K562 (cell line): ENCODE measurements at regions not wholly inside any gene's neighbourhood (a gene's known extent, or its start where the extent isn't known, plus 50 kb on each side); places are given as distances from the start of the nearest gene placed in this dataset.

ENCODE experiments used
- HNRNPL ChIP-seq: fragments of 200-400 bp; formaldehyde crosslinking; IDR thresholded peaks from 2 replicates; pipeline ENCODE4 v1.6.1; 2017; ENCODE audit warnings: low read depth, mild to moderate bottlenecking, low read length
- JUN ChIP-seq, 2 experiments: sonication (generic) in 1 of 2; formaldehyde crosslinking in 1 of 2; IDR thresholded peaks; 2 replicates each; pipeline versions ENCODE4 v1.6.1 to v1.8.0; 2012 to 2022; ENCODE audit warnings: borderline replicate concordance in 2 of 2, mild to moderate bottlenecking in 2 of 2, improper control_type of control experiment in 1 of 2, low read depth in 1 of 2, low read length in 1 of 2, missing genetic modification reagents in 1 of 2
- POLR2AphosphoS5 ChIP-seq: IDR thresholded peaks from 2 replicates; pipeline ENCODE4 v1.6.1; 2011; ENCODE audit warnings: mild to moderate bottlenecking, low read depth, low read length, moderate library complexity; ENCODE audit not compliant: control insufficient read depth, insufficient read depth
- RB1 ChIP-seq: fragments of 450-650 bp; IDR thresholded peaks from 2 replicates; pipeline ENCODE4 v1.6.1; 2017; ENCODE audit warnings: low read depth, mild to moderate bottlenecking
- RFX5 ChIP-seq: IDR thresholded peaks from 2 replicates; pipeline ENCODE4 v1.6.1; 2011; ENCODE audit warnings: low read depth, mild to moderate bottlenecking, improper control_type of control experiment, low read length
- SUPT5H ChIP-seq: fragments of 450-650 bp; IDR thresholded peaks from 2 replicates; pipeline ENCODE4 v1.6.1; 2016
- ZNF121 ChIP-seq: sonication (generic); formaldehyde crosslinking; conservative IDR thresholded peaks from 2 replicates; pipeline ENCODE4 v1.8.0; 2022; ENCODE audit warnings: missing genetic modification reagents
- TF ChIP-seq, protein P1 (sequence below), 3 experiments: IDR thresholded peaks in 2 of 3; conservative IDR thresholded peaks in 1 of 3; 2 replicates each; pipeline ENCODE4 v1.5.1; 2011 to 2012; ENCODE audit warnings: low read length in 3 of 3, mild to moderate bottlenecking in 3 of 3, control low read depth in 2 of 3, improper control_type of control experiment in 1 of 3, inconsistent platforms in 1 of 3, low read depth in 1 of 3, mixed read lengths in 1 of 3, moderate library complexity in 1 of 3; ENCODE audit not compliant: insufficient read depth in 2 of 3

DNA sequence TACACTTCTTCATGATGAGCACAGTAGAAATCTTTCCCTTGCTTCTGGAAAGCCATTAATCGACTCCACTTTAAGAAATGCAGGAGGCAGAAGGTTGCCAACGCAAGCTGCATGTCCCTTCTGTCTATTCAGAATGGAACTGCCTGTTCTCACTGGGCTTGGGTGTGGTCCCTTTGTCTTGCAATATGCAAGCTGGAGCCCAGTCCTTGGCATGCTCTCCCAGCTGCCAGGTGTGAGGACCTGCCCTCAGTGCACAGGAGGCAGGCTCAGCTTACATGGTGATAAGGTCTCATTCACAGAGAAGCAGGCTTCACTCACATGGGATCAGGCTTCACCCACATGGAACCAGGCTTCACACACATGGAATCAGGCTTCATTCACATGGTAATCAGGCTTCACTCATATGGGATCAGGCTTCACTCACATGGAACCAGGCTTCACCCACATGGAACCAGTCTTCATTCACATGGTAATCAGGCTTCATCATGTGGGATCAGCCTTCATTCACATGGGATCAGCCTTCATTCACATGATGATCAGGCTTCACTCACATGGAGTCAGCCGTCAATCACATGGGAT, 59.2 kb upstream of the USP47 start:
- TF ChIP-seq POLR2AphosphoS5 (no peak), RB1 (no peak), SUPT5H (no peak), ZNF121 (CRISPR knock-in tag) (no peak), RFX5 (no peak), HNRNPL (no peak), JUN (IDR thresholded peaks at IDR 0.05; ENCODE audit: borderline replicate concordance, low read depth, low read length) (no peak), JUN (CRISPR knock-in tag; IDR thresholded peaks at IDR 0.05; ENCODE audit: borderline replicate concordance) (no peak)
- TF ChIP-seq, protein P1, sequence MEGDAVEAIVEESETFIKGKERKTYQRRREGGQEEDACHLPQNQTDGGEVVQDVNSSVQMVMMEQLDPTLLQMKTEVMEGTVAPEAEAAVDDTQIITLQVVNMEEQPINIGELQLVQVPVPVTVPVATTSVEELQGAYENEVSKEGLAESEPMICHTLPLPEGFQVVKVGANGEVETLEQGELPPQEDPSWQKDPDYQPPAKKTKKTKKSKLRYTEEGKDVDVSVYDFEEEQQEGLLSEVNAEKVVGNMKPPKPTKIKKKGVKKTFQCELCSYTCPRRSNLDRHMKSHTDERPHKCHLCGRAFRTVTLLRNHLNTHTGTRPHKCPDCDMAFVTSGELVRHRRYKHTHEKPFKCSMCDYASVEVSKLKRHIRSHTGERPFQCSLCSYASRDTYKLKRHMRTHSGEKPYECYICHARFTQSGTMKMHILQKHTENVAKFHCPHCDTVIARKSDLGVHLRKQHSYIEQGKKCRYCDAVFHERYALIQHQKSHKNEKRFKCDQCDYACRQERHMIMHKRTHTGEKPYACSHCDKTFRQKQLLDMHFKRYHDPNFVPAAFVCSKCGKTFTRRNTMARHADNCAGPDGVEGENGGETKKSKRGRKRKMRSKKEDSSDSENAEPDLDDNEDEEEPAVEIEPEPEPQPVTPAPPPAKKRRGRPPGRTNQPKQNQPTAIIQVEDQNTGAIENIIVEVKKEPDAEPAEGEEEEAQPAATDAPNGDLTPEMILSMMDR (IDR thresholded peaks at IDR 0.05 in 2 of 3, conservative IDR thresholded peaks at IDR 0.05 in 1 of 3; ENCODE audit: insufficient read depth in 2 of 3, low read depth in 1 of 3, low read length in 3 of 3), result no peak
